ENCODE measurements at regions not wholly inside any gene's neighbourhood (a gene's known extent, or its start where the extent isn't known, plus 50 kb on each side); places are given as distances from the start of the nearest gene placed in this dataset.

DNA sequence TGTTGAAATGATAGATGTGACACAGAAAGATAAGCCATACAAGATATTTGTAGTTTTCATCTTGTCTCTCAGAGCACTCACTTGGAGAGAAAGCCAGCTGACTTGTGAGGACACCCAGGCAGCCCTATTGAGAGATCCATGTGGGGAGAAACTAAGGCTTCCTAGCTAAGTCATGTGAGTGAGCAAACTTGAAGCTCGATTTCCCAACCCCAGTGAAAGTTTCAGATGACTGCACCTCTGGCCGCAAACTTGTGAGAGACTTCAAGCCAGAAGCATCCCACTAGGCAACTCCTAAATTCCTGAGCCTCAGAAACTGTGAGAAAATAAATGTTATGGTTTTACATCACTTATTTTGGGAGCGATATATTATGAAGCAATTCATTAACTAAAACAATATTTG, 832.3 kb downstream of the LTN1 start:
- 93% methylated on average over 2 of the region's 3 CpGs for WGBS
- H3K9ac ChIP-seq (ENCODE audit: low read depth, low read length), result no peak overlapping the region
- H3K27me3 ChIP-seq (ENCODE audit: insufficient read depth, low read length), result no peaks in the 10 kb centered on the region
- no peaks in the 10 kb centered on the region for H3K4me1 ChIP-seq (ENCODE audit: insufficient read depth, low read length)
- no peaks in the 10 kb centered on the region for H3K9me3 ChIP-seq (ENCODE audit: insufficient read depth, low read depth, low read length)
- H3K27ac ChIP-seq (ENCODE audit: low read depth, low read length), result no peak overlapping the region
- H3K4me3 ChIP-seq (ENCODE audit: low read length), result no peak overlapping the region
- no peaks in the 10 kb centered on the region for H3K36me3 ChIP-seq (ENCODE audit: insufficient read depth, low read length)

DNA sequence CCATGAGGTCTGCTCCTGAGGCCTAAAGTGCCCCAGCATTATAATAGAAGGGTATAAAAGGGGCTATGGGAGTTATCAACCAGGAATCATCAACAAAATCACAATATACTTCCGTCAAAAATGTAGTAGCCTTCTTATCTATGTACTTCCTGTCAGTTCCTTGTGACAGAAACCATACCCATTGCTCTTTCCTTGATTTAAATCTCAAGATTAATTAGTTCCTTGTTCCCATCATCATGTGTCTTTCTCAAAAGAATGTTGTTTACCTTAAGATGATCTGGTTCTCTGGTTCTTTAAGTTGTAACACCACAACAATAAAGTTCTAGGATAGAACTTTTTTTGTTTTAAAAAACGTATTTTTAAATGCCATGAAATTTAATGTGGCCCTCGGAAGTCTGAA, 833.3 kb downstream of the LTN1 start:
- Histone ChIP-seq H3K4me3 (ENCODE audit: low read length) (no peak overlapping the region), H3K27me3 (ENCODE audit: insufficient read depth, low read length) (no peaks in the 10 kb centered on the region), H3K9ac (ENCODE audit: low read depth, low read length) (no peak overlapping the region), H3K36me3 (ENCODE audit: insufficient read depth, low read length) (no peaks in the 10 kb centered on the region), H3K4me1 (ENCODE audit: insufficient read depth, low read length) (no peaks in the 10 kb centered on the region), H3K27ac (ENCODE audit: low read depth, low read length) (no peak overlapping the region), H3K9me3 (ENCODE audit: insufficient read depth, low read depth, low read length) (no peaks in the 10 kb centered on the region)
- 79% methylated on average over 3 of the region's 3 CpGs for WGBS

DNA sequence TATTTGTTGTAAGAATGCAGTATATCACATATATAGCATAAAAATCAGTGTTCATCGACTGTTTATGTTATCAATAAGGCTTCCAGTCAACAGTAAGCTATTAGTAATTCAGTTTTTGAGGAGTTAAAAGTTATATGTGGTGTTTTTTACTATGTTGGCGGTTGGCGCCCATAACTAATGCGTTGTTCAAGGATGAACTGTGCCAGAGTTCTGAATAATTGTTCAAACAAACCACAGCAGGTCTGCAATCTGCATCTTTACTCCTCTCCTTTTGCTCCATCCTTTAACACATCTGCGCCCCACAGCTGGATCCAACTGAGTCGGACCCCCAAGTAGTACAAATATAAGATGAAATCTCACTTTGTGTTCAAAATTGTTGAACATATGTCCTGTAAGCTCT, 836.1 kb downstream of the LTN1 start:
- no peak overlapping the region for H3K4me3 ChIP-seq (ENCODE audit: low read length)
- H3K36me3 ChIP-seq (ENCODE audit: insufficient read depth, low read length), result no peaks in the 10 kb centered on the region
- no peak overlapping the region for H3K27ac ChIP-seq (ENCODE audit: low read depth, low read length)
- WGBS, result 93% methylated on average over 6 of the region's 6 CpGs
- no peaks in the 10 kb centered on the region for H3K4me1 ChIP-seq (ENCODE audit: insufficient read depth, low read length)
- no peaks in the 10 kb centered on the region for H3K27me3 ChIP-seq (ENCODE audit: insufficient read depth, low read length)
- no peaks in the 10 kb centered on the region for H3K9me3 ChIP-seq (ENCODE audit: insufficient read depth, low read depth, low read length)
- H3K9ac ChIP-seq (ENCODE audit: low read depth, low read length), result no peak overlapping the region

DNA sequence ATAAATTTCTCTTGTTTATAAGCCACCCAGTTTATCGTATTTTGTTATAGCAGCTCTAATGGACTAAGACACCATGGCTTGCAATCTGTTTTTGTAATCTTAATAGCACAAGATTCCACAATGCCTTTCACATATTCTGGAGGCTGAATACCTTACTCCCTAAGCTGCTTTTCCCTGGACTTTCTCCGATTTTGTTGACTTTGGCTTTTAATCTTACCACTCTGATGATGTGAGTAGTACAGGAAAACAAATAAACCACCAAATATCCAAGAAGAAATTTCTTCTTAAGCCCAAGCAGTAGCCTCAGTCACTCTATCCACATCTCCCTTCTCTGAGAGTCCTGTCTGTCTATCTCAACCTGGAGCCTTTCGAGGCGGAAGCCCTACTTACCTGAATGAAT, 838.6 kb downstream of the LTN1 start:
- no peaks in the 10 kb centered on the region for H3K9me3 ChIP-seq (ENCODE audit: insufficient read depth, low read depth, low read length)
- 87% methylated on average over 4 of the region's 4 CpGs for WGBS

DNA sequence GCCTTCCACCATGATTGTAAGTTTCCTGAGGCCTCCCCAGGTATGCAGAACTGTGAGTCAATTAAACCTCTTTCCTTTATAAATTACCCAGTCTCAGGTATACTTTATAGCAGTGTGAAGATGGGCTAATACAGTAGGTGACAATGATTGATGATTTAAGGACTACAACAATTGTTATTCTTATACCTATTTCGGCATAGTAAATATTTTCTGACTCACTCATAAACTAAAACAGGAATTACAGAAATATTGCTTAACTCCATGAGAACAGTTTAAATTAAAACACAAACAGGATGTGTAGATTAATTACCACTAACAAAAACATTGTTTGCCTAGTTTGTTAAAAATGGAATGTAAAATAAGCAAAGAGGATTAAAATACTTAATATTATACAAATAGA, 839.9 kb downstream of the LTN1 start:
- WGBS, result 100% methylated on average over 1 of the region's 1 CpG
- Histone ChIP-seq H3K4me3 (ENCODE audit: low read length) (no peak overlapping the region), H3K36me3 (ENCODE audit: insufficient read depth, low read length) (no peaks in the 10 kb centered on the region), H3K9me3 (ENCODE audit: insufficient read depth, low read depth, low read length) (no peaks in the 10 kb centered on the region), H3K27ac (ENCODE audit: low read depth, low read length) (no peak overlapping the region), H3K4me1 (ENCODE audit: insufficient read depth, low read length) (no peaks in the 10 kb centered on the region), H3K9ac (ENCODE audit: low read depth, low read length) (no peak overlapping the region), H3K27me3 (ENCODE audit: insufficient read depth, low read length) (no peaks in the 10 kb centered on the region)

More for the DNA sequence above, 838.6 kb downstream of the LTN1 start:
- Histone ChIP-seq H3K27me3 (ENCODE audit: insufficient read depth, low read length) (no peaks in the 10 kb centered on the region), H3K4me1 (ENCODE audit: insufficient read depth, low read length) (no peaks in the 10 kb centered on the region), H3K36me3 (ENCODE audit: insufficient read depth, low read length) (no peaks in the 10 kb centered on the region), H3K4me3 (ENCODE audit: low read length) (no peak overlapping the region), H3K27ac (ENCODE audit: low read depth, low read length) (no peak overlapping the region), H3K9ac (ENCODE audit: low read depth, low read length) (no peak overlapping the region)

DNA sequence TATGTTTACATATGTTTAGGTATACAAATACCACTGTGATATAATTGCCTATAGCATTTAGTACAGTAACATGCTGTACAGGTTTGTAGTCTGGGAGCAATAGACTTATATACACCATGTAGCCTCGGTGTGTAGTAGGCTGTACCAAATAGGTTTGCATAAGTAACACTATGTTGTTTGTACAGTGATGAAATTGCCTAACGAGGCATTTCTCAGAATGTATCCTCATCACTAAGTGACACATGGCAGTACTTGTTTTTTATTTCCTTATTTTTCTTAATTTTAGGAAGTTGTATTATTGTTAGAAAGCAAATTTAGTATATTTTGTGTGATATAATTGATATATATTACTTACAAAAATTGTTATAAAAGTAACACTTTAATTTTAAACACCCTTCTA, 840.9 kb downstream of the LTN1 start:
- no peaks in the 10 kb centered on the region for H3K36me3 ChIP-seq (ENCODE audit: insufficient read depth, low read length)
- no peak overlapping the region for H3K27ac ChIP-seq (ENCODE audit: low read depth, low read length)
- no peaks in the 10 kb centered on the region for H3K4me1 ChIP-seq (ENCODE audit: insufficient read depth, low read length)
- WGBS, result 100% methylated on average over 2 of the region's 2 CpGs
- no peaks in the 10 kb centered on the region for H3K27me3 ChIP-seq (ENCODE audit: insufficient read depth, low read length)
- no peak overlapping the region for H3K4me3 ChIP-seq (ENCODE audit: low read length)
- no peaks in the 10 kb centered on the region for H3K9me3 ChIP-seq (ENCODE audit: insufficient read depth, low read depth, low read length)
- no peak overlapping the region for H3K9ac ChIP-seq (ENCODE audit: low read depth, low read length)

DNA sequence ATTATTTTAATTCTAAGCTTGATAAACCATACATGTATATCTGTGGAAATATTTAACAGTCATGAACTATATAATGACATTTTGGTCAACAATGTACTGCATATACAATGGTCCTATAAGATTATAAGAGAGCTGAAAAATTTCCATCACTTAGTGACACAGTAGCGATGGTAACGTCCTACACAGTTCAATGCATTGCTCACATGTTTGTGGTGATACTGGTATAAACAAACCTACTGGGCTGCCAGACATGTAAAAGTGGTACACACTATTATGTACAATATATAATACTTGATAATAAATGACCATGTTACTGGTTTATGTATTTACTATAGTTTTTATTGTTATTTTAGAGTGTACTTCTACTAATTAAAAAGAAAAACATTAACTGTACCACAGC, 841.9 kb downstream of the LTN1 start:
- WGBS, result no CpG with 5 or more reads among the region's 2 CpGs

DNA sequence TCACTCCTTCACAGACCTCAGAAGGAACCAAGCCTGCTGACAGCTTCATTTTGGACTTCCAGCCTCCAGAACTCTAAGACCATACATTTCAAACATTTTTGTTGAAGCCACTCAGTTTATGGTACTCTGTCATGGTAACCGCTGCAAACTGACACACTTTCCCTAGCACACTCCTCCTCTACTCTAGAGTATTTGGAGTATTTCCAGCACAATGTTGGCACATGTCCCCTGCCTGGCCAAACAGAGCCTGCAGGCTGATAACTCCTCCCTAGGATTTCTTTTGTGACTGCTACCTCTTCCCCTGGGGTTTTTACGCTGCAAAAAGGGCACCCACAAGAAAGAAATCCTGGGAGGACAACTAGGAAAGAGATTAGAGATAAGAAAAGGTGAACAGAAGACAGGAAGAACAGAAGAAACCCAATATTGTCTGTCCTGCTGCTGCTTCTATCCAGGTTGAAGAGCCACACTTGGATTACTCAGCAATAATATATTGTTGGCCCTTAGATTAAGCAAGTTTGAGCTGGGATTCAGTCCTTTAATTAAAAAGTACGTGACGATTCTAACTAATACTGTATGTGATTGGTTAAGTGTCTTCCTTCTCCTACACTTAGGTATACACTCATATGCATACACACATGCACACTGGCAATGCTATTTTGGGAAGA, 844.1 kb downstream of the LTN1 start:
- no peak overlapping the region for H3K27ac ChIP-seq (ENCODE audit: low read depth, low read length)
- H3K27me3 ChIP-seq (ENCODE audit: insufficient read depth, low read length), result no peaks in the 10 kb centered on the region
- WGBS, result 93% methylated on average over 2 of the region's 4 CpGs
- H3K4me1 ChIP-seq (ENCODE audit: insufficient read depth, low read length), result no peaks in the 10 kb centered on the region
- no peak overlapping the region for H3K9ac ChIP-seq (ENCODE audit: low read depth, low read length)
- H3K9me3 ChIP-seq (ENCODE audit: insufficient read depth, low read depth, low read length), result no peaks in the 10 kb centered on the region
- no peaks in the 10 kb centered on the region for H3K36me3 ChIP-seq (ENCODE audit: insufficient read depth, low read length)
- no peak overlapping the region for H3K4me3 ChIP-seq (ENCODE audit: low read length)

More for the DNA sequence above, 841.9 kb downstream of the LTN1 start:
- no peaks in the 10 kb centered on the region for H3K4me1 ChIP-seq (ENCODE audit: insufficient read depth, low read length)
- no peaks in the 10 kb centered on the region for H3K9me3 ChIP-seq (ENCODE audit: insufficient read depth, low read depth, low read length)
- no peak overlapping the region for H3K27ac ChIP-seq (ENCODE audit: low read depth, low read length)
- H3K9ac ChIP-seq (ENCODE audit: low read depth, low read length), result no peak overlapping the region
- no peaks in the 10 kb centered on the region for H3K27me3 ChIP-seq (ENCODE audit: insufficient read depth, low read length)
- H3K4me3 ChIP-seq (ENCODE audit: low read length), result no peak overlapping the region
- H3K36me3 ChIP-seq (ENCODE audit: insufficient read depth, low read length), result no peaks in the 10 kb centered on the region

DNA sequence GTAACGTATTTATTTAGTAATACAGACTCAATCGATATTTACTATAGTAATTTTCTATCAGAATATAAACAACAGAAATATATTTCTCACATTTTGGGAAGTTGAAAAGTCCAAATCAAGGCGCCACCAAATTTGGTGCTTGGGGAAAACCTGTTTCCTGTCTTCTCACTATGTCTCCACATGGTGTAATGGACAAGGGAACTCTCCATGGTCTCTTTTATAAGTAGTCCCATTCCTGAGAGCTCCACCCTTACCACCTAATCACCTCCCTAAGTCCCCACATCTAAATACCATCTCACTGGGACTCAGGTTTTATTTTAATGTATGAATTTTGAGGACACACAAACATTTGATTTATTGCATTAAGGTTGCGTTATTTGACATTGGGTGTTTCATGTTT, 848.0 kb downstream of the LTN1 start:
- H3K27ac ChIP-seq (ENCODE audit: low read depth, low read length), result no peak overlapping the region
- no peaks in the 10 kb centered on the region for H3K4me1 ChIP-seq (ENCODE audit: insufficient read depth, low read length)
- H3K36me3 ChIP-seq (ENCODE audit: insufficient read depth, low read length), result no peaks in the 10 kb centered on the region
- H3K4me3 ChIP-seq (ENCODE audit: low read length), result no peak overlapping the region
- 100% methylated on average over 1 of the region's 4 CpGs for WGBS
- H3K27me3 ChIP-seq (ENCODE audit: insufficient read depth, low read length), result no peaks in the 10 kb centered on the region
- no peak overlapping the region for H3K9ac ChIP-seq (ENCODE audit: low read depth, low read length)
- H3K9me3 ChIP-seq (ENCODE audit: insufficient read depth, low read depth, low read length), result no peaks in the 10 kb centered on the region

DNA sequence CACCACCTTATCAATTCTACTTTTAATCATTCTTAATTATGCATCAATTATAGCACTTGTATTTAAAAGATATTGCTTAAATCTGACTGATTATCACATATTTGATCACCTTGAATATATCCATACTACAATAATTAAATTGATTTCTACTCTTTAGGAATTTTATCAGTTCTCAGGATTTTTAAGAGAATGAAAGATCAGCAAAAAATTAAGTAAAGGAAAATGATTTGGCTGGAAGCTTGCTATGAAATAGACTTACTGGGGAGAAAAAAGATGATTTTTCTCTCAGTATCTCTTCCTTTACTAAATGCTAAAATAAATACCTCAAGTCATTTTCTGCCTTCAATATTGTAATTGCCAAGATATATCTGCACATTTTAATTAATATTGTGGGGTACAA, 848.6 kb downstream of the LTN1 start:
- Histone ChIP-seq H3K4me3 (ENCODE audit: low read length) (no peak overlapping the region), H3K36me3 (ENCODE audit: insufficient read depth, low read length) (no peaks in the 10 kb centered on the region), H3K9ac (ENCODE audit: low read depth, low read length) (no peak overlapping the region), H3K4me1 (ENCODE audit: insufficient read depth, low read length) (no peaks in the 10 kb centered on the region), H3K27me3 (ENCODE audit: insufficient read depth, low read length) (no peaks in the 10 kb centered on the region), H3K9me3 (ENCODE audit: insufficient read depth, low read depth, low read length) (no peaks in the 10 kb centered on the region), H3K27ac (ENCODE audit: low read depth, low read length) (no peak overlapping the region)

DNA sequence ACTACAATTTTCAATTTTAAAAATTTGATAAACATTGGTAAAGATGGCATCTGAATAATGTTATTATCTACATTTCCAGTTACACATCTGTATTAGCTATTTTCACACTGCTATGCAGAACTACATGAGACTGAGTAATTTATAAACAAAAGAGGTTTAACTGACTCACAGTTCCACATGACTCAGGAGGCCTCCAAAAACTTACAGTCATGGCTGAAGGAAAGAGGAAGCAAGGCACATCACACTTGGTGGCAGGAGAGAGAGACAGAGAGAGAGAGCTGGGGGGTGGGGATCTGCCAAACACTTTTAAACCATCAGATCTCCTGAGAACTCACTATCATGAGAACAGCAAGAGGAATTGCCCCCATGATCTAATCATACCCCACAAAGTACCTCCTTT, 850.0 kb downstream of the LTN1 start:
- Histone ChIP-seq H3K27me3 (ENCODE audit: insufficient read depth, low read length) (no peaks in the 10 kb centered on the region), H3K4me3 (ENCODE audit: low read length) (no peak overlapping the region), H3K4me1 (ENCODE audit: insufficient read depth, low read length) (no peaks in the 10 kb centered on the region), H3K9me3 (ENCODE audit: insufficient read depth, low read depth, low read length) (no peaks in the 10 kb centered on the region), H3K36me3 (ENCODE audit: insufficient read depth, low read length) (no peaks in the 10 kb centered on the region), H3K27ac (ENCODE audit: low read depth, low read length) (no peak overlapping the region), H3K9ac (ENCODE audit: low read depth, low read length) (no peak overlapping the region)

DNA sequence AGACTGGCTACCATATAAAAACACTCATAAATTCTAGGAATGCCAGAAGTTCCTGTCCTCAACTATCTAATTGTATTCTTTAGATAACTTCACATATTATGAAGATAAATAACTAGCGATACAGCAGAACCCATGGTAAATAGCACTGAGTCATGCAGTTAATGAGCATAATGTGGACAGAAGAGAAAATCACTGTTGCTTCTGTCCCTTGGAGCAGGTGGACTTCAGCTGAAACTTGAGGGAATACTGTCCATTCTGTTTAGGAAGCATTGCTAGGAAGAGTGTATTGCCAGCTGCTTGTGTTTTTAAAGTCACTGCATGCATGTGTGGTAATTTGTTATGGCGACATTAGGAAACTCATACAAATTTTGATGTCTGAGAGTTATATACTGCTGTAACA, 854.4 kb downstream of the LTN1 start:
- Histone ChIP-seq H3K9ac (ENCODE audit: low read depth, low read length) (no peak overlapping the region), H3K36me3 (ENCODE audit: insufficient read depth, low read length) (no peaks in the 10 kb centered on the region), H3K27ac (ENCODE audit: low read depth, low read length) (no peak overlapping the region), H3K4me3 (ENCODE audit: low read length) (no peak overlapping the region), H3K4me1 (ENCODE audit: insufficient read depth, low read length) (no peaks in the 10 kb centered on the region), H3K9me3 (ENCODE audit: insufficient read depth, low read depth, low read length) (peaks cover under 1% of the 10 kb centered on the region; the same call in 1 of the 2 replicates), H3K27me3 (ENCODE audit: insufficient read depth, low read length) (no peaks in the 10 kb centered on the region)
- WGBS, result 92% methylated on average over 2 of the region's 2 CpGs
